ENCODE measurements at regions not wholly inside any gene's neighbourhood (a gene's known extent, or its start where the extent isn't known, plus 50 kb on each side); places are given as distances from the start of the nearest gene placed in this dataset.
"Not testable (repeated sequence)": the region's sequence is repeated elsewhere in the genome, so short reads cannot be mapped to it uniquely, and the experiment has no call there.

DNA sequence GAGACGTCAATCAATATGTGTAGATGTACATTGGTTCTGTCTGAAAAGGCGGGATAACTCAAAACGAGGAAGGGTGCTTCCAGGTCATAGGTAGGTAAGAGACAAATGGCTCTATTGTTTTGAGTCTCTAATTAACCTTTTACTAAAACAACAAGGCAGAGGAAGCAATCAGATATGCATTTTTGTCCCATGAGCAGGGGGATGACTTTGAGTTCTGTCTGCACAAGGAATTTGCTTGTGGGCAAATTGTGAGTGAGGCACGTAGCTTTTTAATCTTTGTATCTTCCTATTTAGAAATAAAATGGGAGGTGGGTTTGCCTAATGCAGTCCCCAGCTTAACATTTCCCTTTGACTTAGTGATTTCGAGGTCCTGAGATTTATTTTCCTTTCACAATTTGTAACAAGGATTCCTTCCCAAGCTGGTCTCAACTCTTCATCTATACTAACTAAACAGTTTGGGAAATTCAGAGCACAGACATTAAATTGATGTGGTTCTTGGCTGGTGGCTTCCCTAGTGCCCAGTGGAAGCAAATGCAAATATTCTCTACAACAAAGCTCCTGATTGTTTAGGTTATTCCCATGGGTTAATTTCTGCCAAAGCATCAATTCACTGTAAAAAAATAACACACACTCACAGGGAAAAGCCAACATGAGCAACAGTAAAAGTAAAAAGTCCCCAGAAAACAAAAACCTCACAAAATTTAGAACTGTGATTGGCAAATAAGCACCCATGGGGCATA lies 738.8 kb upstream of the SGO1 start:
- in situ Hi-C loops (cut with HindIII; ENCODE audit: low sequenced_read_pairs): no loop called here

DNA sequence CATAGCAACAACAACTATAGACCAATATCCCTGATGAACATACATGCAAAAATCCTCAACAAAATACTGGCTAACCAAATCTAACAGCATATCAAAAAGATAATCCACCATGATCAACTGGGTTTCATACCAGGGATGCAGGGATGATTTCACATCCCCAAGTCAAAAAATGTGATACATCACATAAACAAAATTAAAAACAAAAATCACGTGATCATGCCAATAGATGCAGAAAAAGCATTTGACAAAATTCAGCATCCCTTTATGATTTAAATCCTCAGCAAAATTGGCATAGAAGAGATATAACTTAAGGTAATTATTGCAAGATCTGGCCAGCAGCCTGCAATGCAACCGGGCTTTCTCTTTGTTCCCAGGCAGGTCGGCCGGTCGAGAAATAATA lies 735.1 kb upstream of the SGO1 start:
- in situ Hi-C loops (cut with HindIII; ENCODE audit: low sequenced_read_pairs): not testable (repeated sequence)

DNA sequence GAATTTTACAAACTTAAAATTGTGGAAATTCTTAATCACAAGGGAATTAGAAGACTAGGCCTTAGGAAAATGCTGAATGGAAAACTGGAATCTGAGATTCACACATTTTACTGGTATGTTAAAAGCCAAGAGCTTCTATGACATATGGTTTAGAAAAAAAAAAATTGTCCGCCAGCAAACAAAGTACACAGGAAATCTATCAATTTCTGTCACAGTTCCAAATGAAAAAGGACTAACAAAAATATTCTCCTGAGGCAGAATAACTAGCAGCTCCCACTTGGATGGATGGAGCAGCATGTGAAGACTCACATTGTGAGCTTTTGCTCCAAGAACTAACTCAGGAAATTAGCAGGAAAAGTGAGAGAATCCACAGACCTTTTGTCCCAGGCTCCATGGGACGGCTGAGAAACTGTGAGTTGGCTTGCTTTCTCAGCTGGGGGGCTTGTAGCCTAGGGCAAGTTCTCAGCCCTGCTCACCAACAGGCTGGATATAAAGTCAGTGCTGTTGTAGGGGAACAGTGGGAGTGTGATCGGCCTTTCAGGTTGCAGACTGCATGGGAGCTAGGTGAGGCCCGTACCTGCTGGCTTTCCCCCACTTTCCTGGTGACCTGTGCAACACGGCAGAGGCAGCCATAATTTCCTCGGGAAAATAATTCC lies 731.1 kb upstream of the SGO1 start:
- in situ Hi-C loops (cut with HindIII; ENCODE audit: low sequenced_read_pairs): loop anchor here (5.0 kb wide), 1 partner anchor 40 kb away; no protein-coding TSS in a partner anchor

DNA sequence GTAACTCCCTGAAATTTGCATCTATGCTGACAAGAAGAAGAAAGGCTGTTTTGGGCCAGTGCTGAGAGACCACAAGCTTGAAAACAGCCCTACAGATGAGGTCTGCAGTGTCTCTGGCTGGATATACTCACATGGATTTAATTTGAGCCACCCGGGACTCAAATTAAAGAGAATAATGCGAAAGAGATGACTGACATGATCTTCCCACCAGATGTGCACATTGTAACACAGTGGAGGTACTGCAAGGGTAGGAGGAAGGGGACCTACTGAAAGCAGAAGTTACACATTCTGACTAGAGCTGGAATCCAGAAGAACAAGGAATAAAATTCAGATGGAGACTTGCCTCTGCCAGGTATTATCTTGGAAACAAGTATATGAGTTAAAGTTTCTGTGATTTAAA lies 728.3 kb upstream of the SGO1 start:
- in situ Hi-C loops (cut with HindIII; ENCODE audit: low sequenced_read_pairs): no loop called here

DNA sequence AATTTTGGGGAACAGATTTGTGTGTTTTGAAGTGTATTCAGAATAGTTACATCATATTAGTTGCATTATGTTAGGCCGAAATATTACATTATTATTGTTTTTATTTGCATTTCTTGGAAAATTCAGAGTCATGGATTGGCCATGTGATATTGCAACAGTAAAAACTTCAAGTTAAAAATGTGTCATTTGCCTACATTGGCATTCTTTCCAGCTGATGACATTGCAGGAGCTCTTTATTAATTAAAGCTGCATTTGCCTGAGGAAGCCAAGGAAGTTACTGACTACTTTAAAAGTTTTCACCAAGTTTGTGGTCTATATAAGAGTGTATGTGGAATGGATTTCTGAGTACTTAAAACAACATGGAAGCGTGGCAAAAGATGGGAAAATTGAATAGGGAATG lies 726.4 kb upstream of the SGO1 start:
- in situ Hi-C loops (cut with HindIII; ENCODE audit: low sequenced_read_pairs): no loop called here

DNA sequence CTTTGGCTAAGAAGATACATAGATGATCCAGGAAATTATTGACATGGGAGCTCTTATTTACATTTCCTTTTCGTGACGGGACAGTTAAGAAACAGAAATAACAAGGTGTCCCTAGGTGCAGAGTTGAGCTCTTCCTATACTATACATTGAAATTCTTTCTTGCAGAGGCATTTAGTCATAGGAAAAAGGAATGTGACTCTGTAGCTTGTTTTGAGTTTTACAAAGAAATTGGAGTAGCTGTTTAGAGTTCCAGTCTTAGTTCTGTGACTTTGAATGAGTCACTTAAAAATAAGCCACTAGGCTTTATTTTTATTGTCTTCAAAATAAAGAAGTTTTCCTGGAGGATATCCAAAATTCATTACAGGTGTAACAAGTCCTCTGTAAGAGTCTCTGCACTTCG lies 723.5 kb upstream of the SGO1 start:
- in situ Hi-C loops (cut with HindIII; ENCODE audit: low sequenced_read_pairs): no loop called here

DNA sequence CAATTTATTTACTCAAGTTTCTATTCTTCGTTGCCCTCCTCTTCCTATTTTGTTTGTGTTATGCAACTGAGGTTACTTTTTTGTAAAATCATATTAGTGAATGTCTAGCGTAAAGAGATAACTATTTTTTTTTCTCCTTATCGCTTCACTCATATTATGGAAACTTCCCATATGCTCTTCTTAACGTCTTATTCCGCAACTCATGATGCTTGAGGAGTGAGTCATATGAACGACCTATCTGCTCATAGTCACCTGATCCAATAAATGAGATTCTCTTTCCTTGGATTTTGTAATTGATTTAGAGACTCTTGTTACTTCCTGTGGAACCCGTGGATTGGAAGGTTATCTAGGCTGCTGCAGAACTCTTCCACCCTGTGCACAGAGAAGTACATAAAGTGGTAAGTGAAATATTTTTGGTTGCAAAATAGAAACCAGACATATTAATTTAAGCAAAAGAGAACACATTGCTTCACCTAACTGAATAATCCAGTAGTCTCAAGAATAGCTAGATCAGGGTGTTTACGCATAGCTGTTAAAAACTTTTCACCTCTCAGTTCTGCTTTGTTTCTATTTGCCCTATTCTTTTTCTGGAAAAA lies 719.3 kb upstream of the SGO1 start:
- in situ Hi-C loops (cut with HindIII; ENCODE audit: low sequenced_read_pairs): no loop called here

DNA sequence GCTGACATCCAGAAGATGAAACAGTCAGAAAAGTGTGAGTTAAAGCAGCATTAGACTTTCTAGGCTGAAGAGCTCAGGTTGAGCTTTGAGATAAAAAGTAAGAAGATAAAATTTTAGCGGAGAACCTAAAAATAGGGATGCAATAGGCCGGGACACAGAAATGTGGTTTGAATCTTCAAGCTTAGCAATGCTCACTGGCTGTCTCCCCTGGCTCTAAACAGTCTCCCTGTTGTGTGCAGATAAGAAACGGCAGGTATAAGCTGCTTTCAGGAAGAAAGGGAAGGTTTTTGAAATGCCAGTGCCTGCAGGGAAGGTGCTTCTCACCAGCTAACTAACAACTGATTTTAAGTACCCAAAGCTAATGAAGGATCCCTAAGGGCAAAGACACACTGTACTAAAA lies 718.7 kb upstream of the SGO1 start:
- in situ Hi-C loops (cut with HindIII; ENCODE audit: low sequenced_read_pairs): no loop called here

DNA sequence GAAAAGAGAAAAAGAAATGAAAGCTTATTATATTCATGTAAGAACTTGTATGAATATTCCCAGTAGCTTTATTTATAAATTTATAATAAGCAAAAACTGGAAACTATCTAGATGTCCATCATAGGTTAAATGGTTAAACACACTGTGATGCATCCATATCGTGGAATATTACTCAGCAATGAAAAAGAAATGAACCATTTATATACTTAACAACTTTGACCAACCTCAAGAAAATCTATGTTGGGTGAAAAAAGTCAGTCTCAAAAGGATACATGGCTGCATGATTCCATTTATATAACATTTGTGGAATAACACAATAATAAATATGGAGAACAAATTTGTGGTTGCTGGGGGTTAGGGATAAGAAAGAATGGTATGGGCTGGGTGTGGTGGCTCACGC lies 713.0 kb upstream of the SGO1 start:
- in situ Hi-C loops (cut with HindIII; ENCODE audit: low sequenced_read_pairs): no loop called here

DNA sequence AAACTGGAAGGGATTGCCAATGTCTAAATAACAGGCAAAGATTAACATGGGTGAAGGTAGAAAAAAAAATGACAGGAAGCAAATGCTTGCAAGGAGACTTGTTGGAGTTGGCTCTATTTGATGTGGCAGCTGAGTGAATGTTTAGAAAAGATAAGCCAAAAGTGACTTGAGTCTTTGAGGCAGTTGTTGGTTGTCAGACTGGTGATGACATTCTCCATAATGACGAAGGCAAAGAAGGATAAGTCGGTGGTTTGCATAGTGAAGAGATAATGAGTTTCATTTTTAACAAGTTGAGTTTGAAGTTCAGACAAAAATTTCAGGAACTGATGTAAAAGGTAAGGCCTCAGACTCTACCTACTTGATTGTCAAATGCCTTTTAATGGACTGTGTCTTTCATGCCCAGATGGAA lies 704.1 kb upstream of the SGO1 start:
- in situ Hi-C loops (cut with HindIII; ENCODE audit: low sequenced_read_pairs): no loop called here

DNA sequence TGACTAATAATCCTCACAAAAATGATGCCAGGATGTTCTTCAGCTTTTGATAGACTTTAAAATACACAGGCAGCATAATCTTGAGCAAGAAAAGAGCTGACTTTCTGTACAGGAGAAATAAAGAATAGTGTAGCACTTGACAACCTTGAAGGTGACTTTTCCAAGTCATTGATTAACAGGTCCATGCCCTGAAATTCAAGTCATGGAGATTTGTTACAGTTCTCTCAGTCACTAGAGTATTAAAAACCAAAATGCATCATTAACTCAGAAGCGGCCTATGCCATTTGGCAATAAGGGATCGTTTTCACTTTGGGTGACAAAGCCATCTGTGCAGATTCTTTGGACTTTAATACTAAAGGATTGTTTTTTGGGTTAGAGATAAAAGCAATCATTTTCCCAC lies 692.7 kb upstream of the SGO1 start:
- in situ Hi-C loops (cut with HindIII; ENCODE audit: low sequenced_read_pairs): no loop called here

DNA sequence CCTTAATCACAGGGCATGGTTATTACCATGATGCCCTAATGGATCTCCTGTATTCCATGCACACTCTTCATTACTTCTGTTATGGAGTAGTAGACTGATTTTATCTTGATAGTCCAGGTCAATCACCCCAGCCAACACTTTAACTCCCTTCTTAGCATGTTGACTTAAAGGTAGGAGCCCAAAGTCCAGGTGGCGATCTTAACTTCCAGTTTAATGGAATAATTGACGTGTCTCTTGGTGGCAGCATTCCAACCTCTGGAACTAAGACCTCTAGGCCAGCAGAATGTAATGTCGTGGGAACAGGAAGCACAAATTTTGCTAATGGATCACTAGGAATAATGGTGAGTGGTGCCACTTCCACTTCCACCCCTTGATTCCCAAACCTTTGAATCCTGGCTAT lies 687.2 kb upstream of the SGO1 start:
- in situ Hi-C loops (cut with HindIII; ENCODE audit: low sequenced_read_pairs): no loop called here

DNA sequence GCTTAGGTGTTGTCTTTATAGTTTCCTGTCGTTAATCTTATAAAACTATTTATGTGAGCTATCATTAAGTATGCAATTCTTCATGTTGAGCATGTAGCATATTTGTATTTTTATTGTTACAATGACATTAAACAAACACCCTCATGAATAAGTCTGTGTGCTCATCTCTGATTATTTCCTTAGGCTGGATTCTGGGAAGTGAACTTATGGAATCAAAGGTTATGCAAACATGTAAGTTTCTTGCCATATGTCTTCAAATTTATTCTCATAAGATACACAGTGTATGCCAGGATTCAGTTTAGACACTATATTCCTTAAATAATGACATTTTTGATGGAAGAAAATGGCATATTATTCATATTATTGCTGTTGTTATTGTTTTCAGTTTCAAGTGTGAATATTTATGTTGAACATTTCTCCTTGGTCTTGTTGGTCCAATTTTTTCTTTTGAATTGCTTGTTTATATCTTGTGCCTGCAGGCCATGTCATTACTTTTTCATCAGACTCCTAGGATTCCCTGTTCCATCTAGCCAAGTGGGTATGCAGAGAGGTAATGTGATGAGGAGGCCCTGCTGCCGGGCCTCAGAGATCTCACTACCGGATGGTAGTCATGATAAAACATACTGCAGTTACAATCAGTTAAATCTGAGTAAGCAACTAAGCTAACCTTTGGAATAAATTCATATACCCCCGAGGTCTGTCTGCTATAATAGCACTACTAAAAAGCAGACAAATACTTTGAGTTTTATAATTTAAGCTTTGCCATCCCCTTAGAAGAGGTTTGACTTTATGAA lies 684.3 kb upstream of the SGO1 start:
- in situ Hi-C loops (cut with HindIII; ENCODE audit: low sequenced_read_pairs): no loop called here

DNA sequence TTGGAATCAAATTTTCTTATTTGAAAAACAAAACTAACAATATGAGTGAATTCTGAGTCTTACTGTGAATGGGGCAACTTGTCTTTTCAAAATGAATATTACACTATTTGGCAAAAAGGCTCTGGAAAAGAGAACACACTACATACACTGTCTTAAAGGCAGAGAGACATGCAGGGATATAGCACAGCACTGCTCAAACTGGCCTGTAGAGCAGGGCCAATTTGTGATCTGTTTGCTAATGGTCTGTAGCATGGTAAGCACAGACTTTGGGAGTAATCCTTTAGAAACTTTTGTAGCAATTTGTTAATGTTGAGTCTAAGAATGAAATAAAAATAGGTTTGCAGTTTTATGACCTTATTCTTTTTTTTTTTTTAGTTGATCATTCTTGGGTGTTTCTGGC lies 679.8 kb upstream of the SGO1 start:
- in situ Hi-C loops (cut with HindIII; ENCODE audit: low sequenced_read_pairs): no loop called here

DNA sequence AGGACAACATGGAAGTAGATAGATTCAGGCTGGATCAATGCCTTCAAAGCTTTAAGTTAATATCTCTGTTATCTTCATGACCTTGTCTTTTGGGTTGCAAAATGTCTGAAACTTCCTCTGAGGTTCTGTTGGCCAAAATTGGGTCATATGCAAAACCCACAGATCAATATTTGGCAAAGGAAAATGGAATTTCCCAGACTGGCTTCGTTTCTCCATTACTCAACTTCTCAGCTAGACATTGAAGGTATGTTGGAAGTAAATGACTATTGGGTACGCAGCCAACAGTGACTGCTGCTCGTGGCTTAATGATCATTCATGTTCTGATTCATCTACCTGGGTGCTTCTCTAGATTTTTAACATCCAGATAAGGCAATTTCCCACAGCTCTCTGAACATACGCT lies 675.4 kb upstream of the SGO1 start:
- in situ Hi-C loops (cut with HindIII; ENCODE audit: low sequenced_read_pairs): no loop called here

DNA sequence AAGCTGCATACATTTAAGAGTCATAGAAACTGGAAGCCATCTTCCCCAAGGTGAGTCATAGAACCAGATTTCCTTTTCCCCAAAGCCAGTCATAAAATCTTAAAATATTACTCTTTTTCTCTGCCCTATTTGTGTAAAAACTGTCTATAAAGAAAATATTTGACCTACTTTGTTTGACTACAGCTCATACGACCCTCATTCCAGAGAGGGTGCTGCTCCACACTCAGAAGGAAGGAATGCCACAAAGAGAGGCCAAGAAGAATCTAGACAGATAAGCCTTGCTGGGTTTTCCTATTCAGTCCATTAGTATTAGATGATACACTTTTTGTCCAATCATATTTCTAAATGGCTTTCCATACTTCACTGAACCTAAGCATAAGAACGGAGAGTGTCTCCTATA lies 671.6 kb upstream of the SGO1 start:
- in situ Hi-C loops (cut with HindIII; ENCODE audit: low sequenced_read_pairs): no loop called here

DNA sequence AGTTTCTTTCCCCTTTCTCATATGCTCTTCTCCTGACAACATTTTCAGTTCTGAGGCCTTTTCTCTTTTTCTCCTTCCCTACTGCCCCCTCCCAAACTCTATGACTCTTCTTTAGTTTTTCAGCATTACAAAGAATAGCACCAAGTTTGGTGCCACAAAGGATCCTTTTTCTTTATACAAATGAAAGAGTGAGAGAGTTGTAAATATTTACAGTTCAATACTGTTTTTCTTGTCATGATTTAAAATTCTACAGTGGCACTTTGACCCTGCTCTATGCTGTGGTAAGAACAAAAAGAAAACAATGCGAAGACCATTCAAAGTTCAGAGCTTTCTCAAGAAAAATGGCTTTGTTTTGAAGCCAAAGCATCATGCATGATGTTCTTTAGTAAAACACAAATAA lies 667.9 kb upstream of the SGO1 start:
- in situ Hi-C loops (cut with HindIII; ENCODE audit: low sequenced_read_pairs): no loop called here

DNA sequence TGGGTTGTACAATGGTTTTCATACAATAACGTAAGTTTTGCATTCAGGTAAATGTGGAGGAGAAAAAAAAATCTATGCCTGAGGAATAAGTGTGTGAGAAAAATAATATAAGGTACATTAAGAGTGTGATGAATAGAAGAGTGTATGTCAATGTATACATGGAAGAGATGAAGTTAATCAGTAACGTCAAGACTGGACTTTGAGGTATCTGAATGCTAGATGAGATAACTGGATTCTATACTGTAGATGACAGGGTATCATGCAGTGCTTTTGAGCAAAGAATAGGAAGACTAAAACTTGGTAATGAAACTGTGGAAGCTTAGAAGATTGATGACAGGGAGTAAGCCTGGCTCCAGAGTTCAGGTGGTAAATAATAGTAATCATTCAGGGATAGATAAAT lies 666.7 kb upstream of the SGO1 start:
- in situ Hi-C loops (cut with HindIII; ENCODE audit: low sequenced_read_pairs): no loop called here

DNA sequence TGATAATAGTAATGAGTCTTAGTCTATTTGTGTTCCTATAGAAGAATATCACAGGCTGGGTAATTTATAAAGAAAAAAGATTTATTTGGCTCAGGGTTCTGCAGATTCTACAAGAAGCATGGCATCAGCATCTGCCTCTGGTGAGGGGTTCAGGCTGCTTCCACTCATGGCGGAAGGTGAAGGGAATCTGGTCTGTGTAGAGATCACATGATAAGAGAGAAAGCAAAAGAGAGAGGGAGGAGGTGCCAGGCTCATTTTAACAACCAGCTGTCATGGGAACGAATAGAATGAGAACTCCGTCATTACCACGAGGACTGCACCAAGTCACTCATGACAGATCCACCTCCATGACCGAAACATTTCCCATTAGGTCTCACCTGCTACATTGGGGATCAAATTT lies 664.0 kb upstream of the SGO1 start:
- in situ Hi-C loops (cut with HindIII; ENCODE audit: low sequenced_read_pairs): no loop called here

DNA sequence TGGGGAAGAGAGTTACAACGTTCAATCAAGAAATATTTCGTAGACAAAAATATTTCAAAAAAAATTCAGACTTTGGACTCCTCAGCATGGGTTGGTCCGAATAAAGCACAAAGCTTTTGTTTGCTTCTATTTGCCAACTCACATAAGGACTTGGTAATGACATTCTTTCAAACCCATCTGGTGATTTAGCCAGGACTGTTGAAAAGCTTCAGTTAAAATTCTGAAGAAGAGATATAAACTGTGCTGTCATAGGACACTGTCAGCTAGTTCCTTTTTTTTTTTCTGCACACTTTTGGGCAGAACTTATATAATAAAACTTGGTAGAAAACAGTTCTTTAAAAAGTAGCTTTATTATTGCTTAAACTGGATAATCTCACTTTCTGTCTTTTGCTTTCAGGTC lies 660.8 kb upstream of the SGO1 start:
- in situ Hi-C loops (cut with HindIII; ENCODE audit: low sequenced_read_pairs): no loop called here

DNA sequence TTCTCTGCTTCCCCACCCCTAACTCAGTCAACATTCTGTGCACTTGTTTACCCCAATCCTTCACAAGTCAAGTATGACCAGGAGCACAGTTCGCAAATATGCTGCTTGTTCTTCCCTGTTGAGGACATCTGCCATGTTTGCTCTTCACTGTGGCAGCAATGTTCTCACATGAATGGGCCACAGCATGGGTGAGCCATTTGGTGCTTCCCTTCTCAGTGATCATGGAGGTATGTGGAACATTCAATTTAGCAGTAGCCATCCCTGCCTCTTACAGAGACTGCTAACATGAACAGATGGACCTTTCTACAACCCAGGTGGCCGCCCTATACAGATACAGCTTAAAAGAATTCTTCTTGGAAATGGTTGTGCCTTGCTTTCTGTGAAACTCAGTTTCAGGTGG lies 660.1 kb upstream of the SGO1 start:
- in situ Hi-C loops (cut with HindIII; ENCODE audit: low sequenced_read_pairs): no loop called here

DNA sequence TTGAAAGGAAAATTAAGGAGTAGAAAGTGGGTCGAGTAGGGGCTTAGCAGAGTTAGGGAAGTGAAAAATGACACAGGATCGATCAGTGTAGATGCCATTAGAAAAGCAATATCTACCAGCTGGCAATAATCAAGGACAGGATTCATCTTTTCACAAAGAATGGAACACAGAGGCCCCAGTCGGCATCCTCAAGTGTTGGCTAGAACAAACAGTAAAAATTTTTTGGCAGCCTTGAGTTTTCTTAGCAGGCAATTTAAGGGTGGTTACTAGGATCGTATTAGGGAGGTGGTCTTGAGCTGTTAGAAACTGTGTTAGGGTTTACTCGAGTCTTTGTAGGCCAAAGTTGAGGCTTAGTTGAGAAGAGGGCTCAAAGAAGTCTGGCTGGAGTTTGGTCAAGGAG lies 658.8 kb upstream of the SGO1 start:
- in situ Hi-C loops (cut with HindIII; ENCODE audit: low sequenced_read_pairs): no loop called here
